Keratinocyte (primary cell): ENCODE measurements at regions not wholly inside any gene's neighbourhood (a gene's known extent, or its start where the extent isn't known, plus 50 kb on each side); places are given as distances from the start of the nearest gene placed in this dataset.

ENCODE experiments used
- DNase-seq: peaks from one replicate; pipeline ENCODE4 v3.0.0-alpha.2; 2011; ENCODE audit warnings: low read depth, missing footprints, low spot score
- FAIRE-seq: peaks from 2 replicates; lab custom pipeline; 2011; peaks lifted over from hg19 to GRCh38; lab: Jason Lieb, UNC
- H2AFZ ChIP-seq: 2 replicates; pipeline ENCODE4 v1.6.0; 2012; ENCODE audit warnings: low read length, control low read depth, inconsistent platforms; ENCODE audit not compliant: control insufficient read depth
- H3K27ac ChIP-seq: 2 replicates; pipeline ENCODE4 v1.5.1; 2011; ENCODE audit warnings: low read length; ENCODE audit not compliant: control insufficient read depth, insufficient read depth
- H3K27me3 ChIP-seq: 3 replicates; pipeline ENCODE4 v1.6.0; 2011; ENCODE audit warnings: low read length; ENCODE audit not compliant: control insufficient read depth, insufficient read depth; ENCODE audit errors: extremely low read depth
- H3K36me3 ChIP-seq, 2 experiments: 2 replicates in 1 of 2; 3 replicates in 1 of 2; pipeline ENCODE4 v1.5.1; 2011; ENCODE audit warnings: low read length in 2 of 2, mild to moderate bottlenecking in 1 of 2; ENCODE audit not compliant: control insufficient read depth in 2 of 2, insufficient read depth in 2 of 2; ENCODE audit errors: extremely low read depth in 1 of 2
- H3K4me1 ChIP-seq: 3 replicates; pipeline ENCODE4 v1.5.1; 2011; ENCODE audit warnings: low read length; ENCODE audit not compliant: control insufficient read depth, insufficient read depth; ENCODE audit errors: extremely low read depth
- H3K4me2 ChIP-seq: 3 replicates; pipeline ENCODE4 v1.6.0; 2011; ENCODE audit warnings: low read depth, low read length; ENCODE audit not compliant: control insufficient read depth, insufficient read depth; ENCODE audit errors: extremely low read depth
- H3K4me3 ChIP-seq, 3 experiments: fragments of 200-600 bp in 1 of 3; sonication (generic) in 1 of 3; 2 replicates in 2 of 3; 3 replicates in 1 of 3; pipeline ENCODE4 v1.5.1; 2011 to 2016; ENCODE audit warnings: low read length in 3 of 3, mild to moderate bottlenecking in 3 of 3, control low read depth in 2 of 3, inconsistent platforms in 1 of 3, low read depth in 1 of 3, mixed read lengths in 1 of 3, mixed run types in 1 of 3, moderate library complexity in 1 of 3; ENCODE audit not compliant: control insufficient read depth in 2 of 3, insufficient read depth in 2 of 3; ENCODE audit errors: extremely low read depth in 1 of 3
- H3K79me2 ChIP-seq: 2 replicates; pipeline ENCODE4 v1.6.0; 2012; ENCODE audit warnings: low read length; ENCODE audit not compliant: control insufficient read depth, insufficient read depth
- H3K9ac ChIP-seq: 3 replicates; pipeline ENCODE4 v1.6.0; 2011; ENCODE audit warnings: low read length; ENCODE audit not compliant: control insufficient read depth, insufficient read depth; ENCODE audit errors: extremely low read depth
- H3K9me1 ChIP-seq: 3 replicates; pipeline ENCODE4 v1.6.0; 2011; ENCODE audit warnings: low read length; ENCODE audit not compliant: control insufficient read depth, insufficient read depth; ENCODE audit errors: extremely low read depth
- H3K9me3 ChIP-seq: 2 replicates; pipeline ENCODE4 v1.5.1; 2012; ENCODE audit warnings: low read depth, low read length; ENCODE audit not compliant: control insufficient read depth
- H4K20me1 ChIP-seq: 3 replicates; pipeline ENCODE4 v1.6.0; 2011; ENCODE audit warnings: low read length; ENCODE audit not compliant: control insufficient read depth, insufficient read depth; ENCODE audit errors: extremely low read depth
- EZH2 ChIP-seq: IDR thresholded peaks from one replicate; pipeline ENCODE4 v1.6.1; 2012; ENCODE audit warnings: inconsistent platforms, mild to moderate bottlenecking, low read length, moderate library complexity
- dilution Hi-C: fragments of 300-500 bp; cut with MboI; formaldehyde crosslinking; loops from one replicate; pipeline ENCODE4 v1.7.0; 2020; ENCODE audit warnings: low sequenced_read_pairs; ENCODE audit not compliant: extremely low pct_ligation_motif_present
- TF ChIP-seq, protein P1 (sequence below), 3 experiments: IDR thresholded peaks in 1 of 3; conservative IDR thresholded peaks in 1 of 3; optimal IDR thresholded peaks in 1 of 3; 2 replicates in 2 of 3; 3 replicates in 1 of 3; pipeline versions ENCODE3 to v1.5.1; 2011; ENCODE audit warnings: low read length in 3 of 3, mild to moderate bottlenecking in 3 of 3, moderate library complexity in 2 of 3, control low read depth in 1 of 3, inconsistent platforms in 1 of 3; ENCODE audit not compliant: insufficient read depth in 2 of 3; ENCODE audit errors: extremely low read depth in 1 of 3

DNA sequence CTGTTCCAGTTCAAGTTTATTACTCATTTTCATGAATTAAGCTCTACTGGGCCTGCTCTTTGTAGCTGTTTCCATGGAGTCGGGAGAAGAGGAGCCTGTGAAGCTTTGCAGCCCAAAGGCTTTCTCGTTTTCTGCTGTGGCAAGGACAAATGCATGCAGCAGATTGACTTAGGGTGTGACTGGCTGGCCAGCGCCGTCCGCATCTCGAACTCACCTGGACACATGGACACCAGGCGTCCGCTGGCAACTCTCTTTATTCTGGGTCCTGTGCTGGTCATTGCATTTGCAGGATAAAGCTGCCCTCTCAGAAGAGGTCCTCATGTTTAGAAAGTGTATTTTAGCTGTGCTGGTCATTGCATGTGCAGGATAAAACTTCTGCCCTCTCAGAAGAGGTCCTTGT is 350.4 kb downstream of the TMEM121 start:
- TF ChIP-seq, protein P1, sequence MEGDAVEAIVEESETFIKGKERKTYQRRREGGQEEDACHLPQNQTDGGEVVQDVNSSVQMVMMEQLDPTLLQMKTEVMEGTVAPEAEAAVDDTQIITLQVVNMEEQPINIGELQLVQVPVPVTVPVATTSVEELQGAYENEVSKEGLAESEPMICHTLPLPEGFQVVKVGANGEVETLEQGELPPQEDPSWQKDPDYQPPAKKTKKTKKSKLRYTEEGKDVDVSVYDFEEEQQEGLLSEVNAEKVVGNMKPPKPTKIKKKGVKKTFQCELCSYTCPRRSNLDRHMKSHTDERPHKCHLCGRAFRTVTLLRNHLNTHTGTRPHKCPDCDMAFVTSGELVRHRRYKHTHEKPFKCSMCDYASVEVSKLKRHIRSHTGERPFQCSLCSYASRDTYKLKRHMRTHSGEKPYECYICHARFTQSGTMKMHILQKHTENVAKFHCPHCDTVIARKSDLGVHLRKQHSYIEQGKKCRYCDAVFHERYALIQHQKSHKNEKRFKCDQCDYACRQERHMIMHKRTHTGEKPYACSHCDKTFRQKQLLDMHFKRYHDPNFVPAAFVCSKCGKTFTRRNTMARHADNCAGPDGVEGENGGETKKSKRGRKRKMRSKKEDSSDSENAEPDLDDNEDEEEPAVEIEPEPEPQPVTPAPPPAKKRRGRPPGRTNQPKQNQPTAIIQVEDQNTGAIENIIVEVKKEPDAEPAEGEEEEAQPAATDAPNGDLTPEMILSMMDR (optimal IDR thresholded peaks at IDR 0.05 in 1 of 3, IDR thresholded peaks at IDR 0.05 in 1 of 3, conservative IDR thresholded peaks at IDR 0.05 in 1 of 3; ENCODE audit: extremely low read depth in 1 of 3, insufficient read depth in 2 of 3, low read length in 3 of 3), result no peak
- no peak for TF ChIP-seq EZH2
- no peaks in the 10 kb centered on the region for H3K36me3 ChIP-seq
- peaks cover 3% of the 10 kb centered on the region for H3K9me3 ChIP-seq
- H3K9ac ChIP-seq, result no peak overlapping the region
- H3K4me1 ChIP-seq, result no peaks in the 10 kb centered on the region
- no peaks in the 10 kb centered on the region for H3K79me2 ChIP-seq
- no peak overlapping the region for H3K4me2 ChIP-seq
- dilution Hi-C loops, result no loop called here
- H3K4me3 ChIP-seq, result no peak overlapping the region
- FAIRE-seq (no peak), DNase-seq (no peak)
- H3K9me1 ChIP-seq, result no peaks in the 10 kb centered on the region
- H4K20me1 ChIP-seq, result no peaks in the 10 kb centered on the region
- no peak overlapping the region for H2AFZ ChIP-seq
- H3K27me3 ChIP-seq, result no peaks in the 10 kb centered on the region
- no peak overlapping the region for H3K27ac ChIP-seq

DNA sequence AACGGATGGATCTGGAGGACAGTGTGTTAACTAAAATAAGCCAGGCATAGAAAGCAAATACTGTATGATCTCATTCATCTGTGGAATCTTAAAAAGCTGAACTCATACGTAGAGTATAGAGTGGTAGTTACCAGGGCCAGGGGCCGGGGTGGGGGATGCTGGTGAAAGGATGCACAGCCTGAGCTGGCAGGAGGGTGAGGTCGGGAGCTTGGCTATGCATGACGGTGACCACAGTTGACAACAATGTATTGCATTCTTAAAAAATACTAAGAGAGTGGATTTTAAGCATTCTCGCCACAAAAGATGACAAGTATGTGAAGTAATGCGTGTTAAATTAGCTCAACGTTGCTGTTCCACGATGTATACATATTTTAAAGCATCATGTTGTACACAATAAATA is 351.3 kb downstream of the TMEM121 start:
- H2AFZ ChIP-seq, result no peak overlapping the region
- no peaks in the 10 kb centered on the region for H4K20me1 ChIP-seq
- TF ChIP-seq, protein P1 (optimal IDR thresholded peaks at IDR 0.05 in 1 of 3, IDR thresholded peaks at IDR 0.05 in 1 of 3, conservative IDR thresholded peaks at IDR 0.05 in 1 of 3; ENCODE audit: extremely low read depth in 1 of 3, insufficient read depth in 2 of 3, low read length in 3 of 3), result no peak
- no peak for TF ChIP-seq EZH2
- H3K4me2 ChIP-seq, result no peak overlapping the region
- no peaks in the 10 kb centered on the region for H3K79me2 ChIP-seq
- no peak overlapping the region for H3K4me3 ChIP-seq
- no peaks in the 10 kb centered on the region for H3K36me3 ChIP-seq
- no peak overlapping the region for H3K27ac ChIP-seq
- H3K27me3 ChIP-seq, result no peaks in the 10 kb centered on the region
- DNase-seq (no peak), FAIRE-seq (no peak)
- dilution Hi-C loops, result no loop called here
- peaks cover 3% of the 10 kb centered on the region for H3K9me3 ChIP-seq
- H3K9me1 ChIP-seq, result no peaks in the 10 kb centered on the region
- no peaks in the 10 kb centered on the region for H3K4me1 ChIP-seq
- no peak overlapping the region for H3K9ac ChIP-seq
